ENCODE measurements at regions not wholly inside any gene's neighbourhood (a gene's known extent, or its start where the extent isn't known, plus 50 kb on each side); places are given as distances from the start of the nearest gene placed in this dataset.

DNA sequence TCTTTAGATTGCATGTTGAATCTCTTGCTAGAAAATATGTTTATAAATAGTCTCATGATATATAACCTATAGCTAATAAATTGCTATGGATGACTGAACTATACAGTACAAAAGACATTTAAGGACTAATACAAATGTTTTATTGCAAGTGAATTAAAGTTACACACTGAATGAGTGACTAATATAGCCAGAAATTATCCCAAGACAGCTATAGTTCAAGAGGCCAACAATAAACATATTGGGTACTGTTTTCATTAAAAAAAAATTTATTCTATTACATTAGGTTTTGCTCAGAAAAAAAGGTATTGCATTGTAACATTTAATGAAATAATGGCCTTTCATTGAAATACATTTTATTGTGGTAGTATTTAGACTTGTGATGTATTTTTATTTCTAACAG, 819.1 kb downstream of the TRIML1 start:
- H3K27ac ChIP-seq (ENCODE audit: low read length, poor library complexity, severe bottlenecking): no peak overlapping the region
- H3K14ac ChIP-seq (ENCODE audit: low read length in 2 of 2): no peak overlapping the region
- no peak overlapping the region for H3K18ac ChIP-seq (ENCODE audit: low read depth in 1 of 2, low read length in 2 of 2)
- H4K8ac ChIP-seq (ENCODE audit: low read length): no peak overlapping the region
- no peaks in the 10 kb centered on the region for H3K27me3 ChIP-seq (ENCODE audit: control insufficient read depth in 1 of 2, insufficient read depth in 1 of 2, low read length in 2 of 2)
- H2BK15ac ChIP-seq (ENCODE audit: low read depth, poor library complexity, severe bottlenecking): no peak overlapping the region
- H3K36me3 ChIP-seq (ENCODE audit: control insufficient read depth in 1 of 2, insufficient read depth in 2 of 2, low read depth in 1 of 2, low read length in 2 of 2): no peaks in the 10 kb centered on the region
- no peak overlapping the region for H2AFZ ChIP-seq (ENCODE audit: low read depth, low read length)
- H2BK12ac ChIP-seq (ENCODE audit: low read length in 2 of 2): no peak overlapping the region
- no peak for DNase-seq
- no peak overlapping the region for H3K4ac ChIP-seq (ENCODE audit: low read depth in 1 of 2, low read length in 2 of 2)
- no peak overlapping the region for H4K91ac ChIP-seq (ENCODE audit: low read length)
- H3K4me1 ChIP-seq (ENCODE audit: control insufficient read depth, insufficient read depth, low read depth, low read length): no peaks in the 10 kb centered on the region
- no peaks in the 10 kb centered on the region for H3K79me1 ChIP-seq (replicated peaks; ENCODE audit: low read length, poor library complexity, severe bottlenecking)
- no peak overlapping the region for H3K4me2 ChIP-seq (ENCODE audit: low read length, poor library complexity, severe bottlenecking)
- H2BK120ac ChIP-seq (ENCODE audit: low read depth, low read length): no peak overlapping the region
- H2AK5ac ChIP-seq (ENCODE audit: low read length, severe bottlenecking): no peak overlapping the region
- no peak overlapping the region for H3K4me3 ChIP-seq (ENCODE audit: insufficient read depth in 1 of 2, low read depth in 1 of 2, low read length in 2 of 2)
- H2BK5ac ChIP-seq (ENCODE audit: low read depth, low read length, poor library complexity, severe bottlenecking): no peak overlapping the region
- no peak overlapping the region for H3K23ac ChIP-seq (ENCODE audit: low read length in 2 of 2)
- H3K9me3 ChIP-seq (ENCODE audit: control insufficient read depth, low read length): no peaks in the 10 kb centered on the region
- no peak overlapping the region for H3K9ac ChIP-seq (ENCODE audit: low read length)

DNA sequence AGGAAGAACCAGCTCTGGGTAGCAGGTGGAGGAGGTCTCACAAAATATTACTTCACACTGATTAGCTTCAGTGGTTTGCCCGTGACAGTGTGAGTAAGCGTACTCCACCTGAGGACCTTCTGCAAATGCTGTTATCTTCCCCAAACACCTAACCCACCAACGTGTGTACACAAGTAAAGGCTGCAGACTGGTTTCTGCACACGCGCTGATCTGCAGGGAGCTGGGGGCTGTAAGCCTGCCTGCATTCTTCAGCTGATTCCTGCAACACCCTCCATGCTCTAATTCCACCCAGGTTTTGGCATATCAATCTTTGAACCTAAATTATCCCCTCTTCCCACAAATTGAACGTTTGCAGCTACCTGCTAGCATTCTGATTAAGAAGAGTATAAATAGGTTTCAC, 820.2 kb downstream of the TRIML1 start:
- Histone ChIP-seq H3K23ac (ENCODE audit: low read length in 2 of 2) (no peak overlapping the region), H3K4me3 (ENCODE audit: insufficient read depth in 1 of 2, low read depth in 1 of 2, low read length in 2 of 2) (no peak overlapping the region), H2BK5ac (ENCODE audit: low read depth, low read length, poor library complexity, severe bottlenecking) (no peak overlapping the region), H3K4me1 (ENCODE audit: control insufficient read depth, insufficient read depth, low read depth, low read length) (no peaks in the 10 kb centered on the region), H2BK120ac (ENCODE audit: low read depth, low read length) (no peak overlapping the region), H4K8ac (ENCODE audit: low read length) (no peak overlapping the region), H3K9me3 (ENCODE audit: control insufficient read depth, low read length) (no peaks in the 10 kb centered on the region), H4K91ac (ENCODE audit: low read length) (no peak overlapping the region), H3K4ac (ENCODE audit: low read depth in 1 of 2, low read length in 2 of 2) (no peak overlapping the region), H2BK12ac (ENCODE audit: low read length in 2 of 2) (no peak overlapping the region), H3K9ac (ENCODE audit: low read length) (no peak overlapping the region), H3K36me3 (ENCODE audit: control insufficient read depth in 1 of 2, insufficient read depth in 2 of 2, low read depth in 1 of 2, low read length in 2 of 2) (no peaks in the 10 kb centered on the region), H2BK15ac (ENCODE audit: low read depth, poor library complexity, severe bottlenecking) (no peak overlapping the region), H3K14ac (ENCODE audit: low read length in 2 of 2) (no peak overlapping the region), H3K79me1 (replicated peaks; ENCODE audit: low read length, poor library complexity, severe bottlenecking) (no peaks in the 10 kb centered on the region), H3K4me2 (ENCODE audit: low read length, poor library complexity, severe bottlenecking) (no peak overlapping the region), H2AFZ (ENCODE audit: low read depth, low read length) (no peak overlapping the region), H3K27ac (ENCODE audit: low read length, poor library complexity, severe bottlenecking) (no peak overlapping the region), H2AK5ac (ENCODE audit: low read length, severe bottlenecking) (no peak overlapping the region), H3K18ac (ENCODE audit: low read depth in 1 of 2, low read length in 2 of 2) (no peak overlapping the region), H3K27me3 (ENCODE audit: control insufficient read depth in 1 of 2, insufficient read depth in 1 of 2, low read length in 2 of 2) (no peaks in the 10 kb centered on the region)
- 99% methylated on average over 5 of the region's 6 CpGs for WGBS
- DNase-seq: no peak

GRCh38 chr4:188960411-188961093, 821.3 kb downstream of the TRIML1 start:
- Histone ChIP-seq H2AK5ac (ENCODE audit: low read length, severe bottlenecking) (no peak overlapping the region), H2BK5ac (ENCODE audit: low read depth, low read length, poor library complexity, severe bottlenecking) (no peak overlapping the region), H3K4me3 (ENCODE audit: insufficient read depth in 1 of 2, low read depth in 1 of 2, low read length in 2 of 2) (no peak overlapping the region), H3K79me1 (replicated peaks; ENCODE audit: low read length, poor library complexity, severe bottlenecking) (no peaks in the 10 kb centered on the region), H3K4me2 (ENCODE audit: low read length, poor library complexity, severe bottlenecking) (no peak overlapping the region), H3K18ac (ENCODE audit: low read depth in 1 of 2, low read length in 2 of 2) (no peak overlapping the region), H3K27me3 (ENCODE audit: control insufficient read depth in 1 of 2, insufficient read depth in 1 of 2, low read length in 2 of 2) (no peaks in the 10 kb centered on the region), H3K4me1 (ENCODE audit: control insufficient read depth, insufficient read depth, low read depth, low read length) (no peaks in the 10 kb centered on the region), H2BK15ac (ENCODE audit: low read depth, poor library complexity, severe bottlenecking) (no peak overlapping the region), H4K91ac (ENCODE audit: low read length) (no peak overlapping the region), H3K27ac (ENCODE audit: low read length, poor library complexity, severe bottlenecking) (no peak overlapping the region), H2BK120ac (ENCODE audit: low read depth, low read length) (no peak overlapping the region), H3K9me3 (ENCODE audit: control insufficient read depth, low read length) (no peaks in the 10 kb centered on the region), H3K23ac (ENCODE audit: low read length in 2 of 2) (no peak overlapping the region), H4K8ac (ENCODE audit: low read length) (no peak overlapping the region), H2AFZ (ENCODE audit: low read depth, low read length) (no peak overlapping the region), H3K9ac (ENCODE audit: low read length) (no peak overlapping the region), H3K14ac (ENCODE audit: low read length in 2 of 2) (no peak overlapping the region), H3K36me3 (ENCODE audit: control insufficient read depth in 1 of 2, insufficient read depth in 2 of 2, low read depth in 1 of 2, low read length in 2 of 2) (no peaks in the 10 kb centered on the region), H3K4ac (ENCODE audit: low read depth in 1 of 2, low read length in 2 of 2) (no peak overlapping the region), H2BK12ac (ENCODE audit: low read length in 2 of 2) (no peak overlapping the region)
- DNase-seq: no peak
- 62% methylated on average over 3 of the region's 4 CpGs for WGBS

GRCh38 chr4:188971125-188971524, 831.9 kb downstream of the TRIML1 start:
- H2BK15ac ChIP-seq (ENCODE audit: low read depth, poor library complexity, severe bottlenecking): no peak overlapping the region
- H3K9me3 ChIP-seq (ENCODE audit: control insufficient read depth, low read length): no peaks in the 10 kb centered on the region
- no peak overlapping the region for H3K9ac ChIP-seq (ENCODE audit: low read length)
- no peak overlapping the region for H3K23ac ChIP-seq (ENCODE audit: low read length in 2 of 2)
- H2BK12ac ChIP-seq (ENCODE audit: low read length in 2 of 2): no peak overlapping the region
- no peak overlapping the region for H3K14ac ChIP-seq (ENCODE audit: low read length in 2 of 2)
- H3K27me3 ChIP-seq (ENCODE audit: control insufficient read depth in 1 of 2, insufficient read depth in 1 of 2, low read length in 2 of 2): no peaks in the 10 kb centered on the region
- H3K27ac ChIP-seq (ENCODE audit: low read length, poor library complexity, severe bottlenecking): no peak overlapping the region
- no peaks in the 10 kb centered on the region for H3K36me3 ChIP-seq (ENCODE audit: control insufficient read depth in 1 of 2, insufficient read depth in 2 of 2, low read depth in 1 of 2, low read length in 2 of 2)
- 38% methylated on average over 2 of the region's 3 CpGs for WGBS
- H3K79me1 ChIP-seq (replicated peaks; ENCODE audit: low read length, poor library complexity, severe bottlenecking): no peaks in the 10 kb centered on the region
- no peak overlapping the region for H3K4me2 ChIP-seq (ENCODE audit: low read length, poor library complexity, severe bottlenecking)
- H4K91ac ChIP-seq (ENCODE audit: low read length): no peak overlapping the region
- no peak overlapping the region for H3K4me3 ChIP-seq (ENCODE audit: insufficient read depth in 1 of 2, low read depth in 1 of 2, low read length in 2 of 2)
- H3K4me1 ChIP-seq (ENCODE audit: control insufficient read depth, insufficient read depth, low read depth, low read length): peaks cover 3% of the 10 kb centered on the region
- no peak for DNase-seq
- H3K4ac ChIP-seq (ENCODE audit: low read depth in 1 of 2, low read length in 2 of 2): no peak overlapping the region
- H2BK5ac ChIP-seq (ENCODE audit: low read depth, low read length, poor library complexity, severe bottlenecking): no peak overlapping the region
- no peak overlapping the region for H4K8ac ChIP-seq (ENCODE audit: low read length)
- H3K18ac ChIP-seq (ENCODE audit: low read depth in 1 of 2, low read length in 2 of 2): no peak overlapping the region
- H2AK5ac ChIP-seq (ENCODE audit: low read length, severe bottlenecking): no peak overlapping the region
- H2BK120ac ChIP-seq (ENCODE audit: low read depth, low read length): no peak overlapping the region
- no peak overlapping the region for H2AFZ ChIP-seq (ENCODE audit: low read depth, low read length)
